H1 (cell line): ENCODE measurements at regions not wholly inside any gene's neighbourhood (a gene's known extent, or its start where the extent isn't known, plus 50 kb on each side); places are given as distances from the start of the nearest gene placed in this dataset.

Experiments
- CTCF ChIA-PET: fragments of 300-600 bp; sonication (Branson Sonifier 250); formaldehyde crosslinking; loops from one replicate; lab custom pipeline; 2021; ENCODE audit not compliant: partially characterized antibody; lab: Charles Lee
- POLR2A ChIA-PET: fragments of 300-600 bp; sonication (Branson Sonifier 250); formaldehyde crosslinking; loops from one replicate; lab custom pipeline; 2021; ENCODE audit warnings: inconsistent platforms; ENCODE audit not compliant: partially characterized antibody; lab: Charles Lee
- DNase-seq, 2 experiments: peaks; one replicate each; pipeline versions ENCODE4 v3.0.0 to v3.0.0-alpha.2; 2010 to 2022; ENCODE audit warnings: low spot score in 2 of 2, low read depth in 1 of 2, mixed read lengths in 1 of 2
- FAIRE-seq: peaks from 2 replicates; lab custom pipeline; 2011; peaks lifted over from hg19 to GRCh38; lab: Jason Lieb, UNC
- H2AFZ ChIP-seq: 2 replicates; pipeline ENCODE4 v1.8.1; 2012; ENCODE audit warnings: low read length, inconsistent platforms
- H2AK5ac ChIP-seq: 2 replicates; pipeline ENCODE4 v1.6.1; 2013; ENCODE audit warnings: low read depth, low read length
- H2BK120ac ChIP-seq: replicated peaks from 2 replicates; pipeline ENCODE3; 2013; ENCODE audit warnings: low read depth, low read length, inconsistent platforms
- H2BK12ac ChIP-seq: 2 replicates; pipeline ENCODE4 v1.6.1; 2013; ENCODE audit warnings: low read depth, low read length
- H2BK15ac ChIP-seq: 2 replicates; pipeline ENCODE4 v1.6.1; 2013; ENCODE audit warnings: low read length
- H2BK20ac ChIP-seq: 2 replicates; pipeline ENCODE4 v1.6.1; 2013; ENCODE audit warnings: low read length
- H2BK5ac ChIP-seq: 2 replicates; pipeline ENCODE4 v1.6.1; 2013; ENCODE audit warnings: low read depth, low read length
- H3K14ac ChIP-seq: 2 replicates; pipeline ENCODE4 v1.6.1; 2013; ENCODE audit warnings: inconsistent platforms; ENCODE audit not compliant: insufficient read length
- H3K18ac ChIP-seq: 2 replicates; pipeline ENCODE4 v1.6.1; 2013; ENCODE audit warnings: low read length; ENCODE audit errors: extremely low read depth
- H3K23ac ChIP-seq: 2 replicates; pipeline ENCODE4 v1.6.1; 2013; ENCODE audit warnings: inconsistent platforms; ENCODE audit not compliant: insufficient read length
- H3K23me2 ChIP-seq: 2 replicates; pipeline ENCODE4 v1.6.1; 2013; ENCODE audit warnings: low read depth, low read length
- H3K27ac ChIP-seq: 2 replicates; pipeline ENCODE4 v1.6.1; 2011; ENCODE audit warnings: low read depth, low read length, inconsistent platforms
- H3K27me3 ChIP-seq, 4 experiments: replicated peaks in 1 of 4; 1 replicate in 1 of 4; 2 replicates in 3 of 4; pipeline versions ENCODE4 v1.6.1 to v1.8.1; 2011 to 2013; ENCODE audit warnings: low read length in 3 of 4, mild to moderate bottlenecking in 3 of 4, inconsistent platforms in 2 of 4, mixed read lengths in 2 of 4, moderate library complexity in 1 of 4; ENCODE audit not compliant: control insufficient read depth in 3 of 4, insufficient read depth in 3 of 4; ENCODE audit errors: extremely low read depth in 1 of 4
- H3K36me3 ChIP-seq, 4 experiments: 2 replicates each; pipeline versions ENCODE4 v1.6.1 to v1.8.1; 2011 to 2013; ENCODE audit warnings: mild to moderate bottlenecking in 4 of 4, low read length in 3 of 4, moderate library complexity in 2 of 4, control low read depth in 1 of 4, inconsistent platforms in 1 of 4; ENCODE audit not compliant: insufficient read depth in 4 of 4, control insufficient read depth in 2 of 4
- H3K4ac ChIP-seq: replicated peaks from 2 replicates; pipeline ENCODE3; 2013; ENCODE audit warnings: low read length, low read depth, mixed read lengths, inconsistent platforms; ENCODE audit not compliant: insufficient read length
- H3K4me1 ChIP-seq, 4 experiments: replicated peaks in 1 of 4; 1 replicate in 1 of 4; 2 replicates in 3 of 4; pipeline versions ENCODE4 v1.6.1 to v1.8.1; 2011 to 2013; ENCODE audit warnings: low read length in 3 of 4, inconsistent platforms in 2 of 4, mixed read lengths in 1 of 4; ENCODE audit not compliant: insufficient read depth in 4 of 4, control insufficient read depth in 3 of 4
- H3K4me2 ChIP-seq, 2 experiments: 2 replicates each; pipeline versions ENCODE4 v1.6.1 to v1.8.1; 2011 to 2013; ENCODE audit warnings: low read depth in 2 of 2, low read length in 2 of 2, control low read depth in 1 of 2, inconsistent platforms in 1 of 2, mild to moderate bottlenecking in 1 of 2; ENCODE audit not compliant: insufficient read depth in 1 of 2
- H3K4me3 ChIP-seq, 4 experiments: fragments of 200-600, 300-600 bp in 1 of 4; sonication (generic), shearing (Covaris generic), sonication (Bioruptor Twin) in 1 of 4; 2 replicates each; pipeline versions ENCODE4 v1.5.1 to v1.8.1; 2011 to 2016; ENCODE audit warnings: low read length in 4 of 4, low read depth in 3 of 4, control low read depth in 2 of 4, inconsistent platforms in 2 of 4, mild to moderate bottlenecking in 2 of 4, mixed read lengths in 1 of 4, moderate library complexity in 1 of 4; ENCODE audit not compliant: insufficient read depth in 2 of 4; ENCODE audit errors: extremely low read depth in 1 of 4
- H3K56ac ChIP-seq: replicated peaks from 2 replicates; pipeline ENCODE3; 2013; ENCODE audit warnings: low read depth, mild to moderate bottlenecking, mixed read lengths, low read length, inconsistent platforms; ENCODE audit not compliant: insufficient read length
- H3K79me1 ChIP-seq: 2 replicates; pipeline ENCODE4 v1.6.1; 2013; ENCODE audit warnings: low read depth, low read length, control low read depth
- H3K79me2 ChIP-seq, 2 experiments: 2 replicates each; pipeline versions ENCODE4 v1.6.1 to v1.8.1; 2012 to 2013; ENCODE audit warnings: low read length in 2 of 2, mild to moderate bottlenecking in 2 of 2, inconsistent platforms in 1 of 2; ENCODE audit not compliant: insufficient read depth in 2 of 2, control insufficient read depth in 1 of 2
- H3K9ac ChIP-seq, 4 experiments: replicated peaks in 1 of 4; 1 replicate in 1 of 4; 2 replicates in 3 of 4; pipeline versions ENCODE4 v1.6.1 to v1.8.1; 2011 to 2013; ENCODE audit warnings: low read depth in 3 of 4, low read length in 3 of 4, control low read depth in 2 of 4, mild to moderate bottlenecking in 2 of 4, moderate library complexity in 2 of 4, inconsistent platforms in 1 of 4; ENCODE audit errors: extremely low read depth in 1 of 4
- H3K9me3 ChIP-seq, 2 experiments: 2 replicates each; pipeline versions ENCODE4 v1.6.1 to v1.8.1; 2012 to 2013; ENCODE audit warnings: mild to moderate bottlenecking in 2 of 2, moderate library complexity in 2 of 2, control low read depth in 1 of 2, inconsistent platforms in 1 of 2, low read depth in 1 of 2, low read length in 1 of 2, mixed read lengths in 1 of 2; ENCODE audit not compliant: insufficient read depth in 2 of 2
- H4K20me1 ChIP-seq, 2 experiments: replicated peaks in 1 of 2; 2 replicates each; pipeline versions ENCODE3 to v1.8.1; 2011 to 2013; ENCODE audit warnings: inconsistent platforms in 2 of 2, low read length in 2 of 2, mild to moderate bottlenecking in 1 of 2; ENCODE audit not compliant: insufficient read depth in 2 of 2, control insufficient read depth in 1 of 2
- H4K5ac ChIP-seq: 2 replicates; pipeline ENCODE4 v1.6.1; 2013; ENCODE audit warnings: low read length, low read depth, mixed read lengths, inconsistent platforms; ENCODE audit not compliant: insufficient read length
- H4K8ac ChIP-seq: 2 replicates; pipeline ENCODE4 v1.8.0; 2013; ENCODE audit warnings: mild to moderate bottlenecking, moderate library complexity, low read length, inconsistent platforms; ENCODE audit not compliant: insufficient read depth; ENCODE audit errors: extremely low read depth
- H4K91ac ChIP-seq: replicated peaks from 2 replicates; pipeline ENCODE3; 2013; ENCODE audit warnings: low read length, mixed read lengths, inconsistent platforms; ENCODE audit not compliant: insufficient read length
- BCL11A ChIP-seq, 2 experiments: IDR thresholded peaks; one replicate each; pipeline ENCODE4 v1.6.1; 2011; ENCODE audit warnings: low read depth in 2 of 2, low read length in 2 of 2, mild to moderate bottlenecking in 2 of 2
- CHD1 ChIP-seq: IDR thresholded peaks from 2 replicates; pipeline ENCODE4 v1.6.1; 2012; ENCODE audit warnings: low read depth, low read length, improper control_type of control experiment
- CHD2 ChIP-seq: IDR thresholded peaks from 2 replicates; pipeline ENCODE4 v1.6.1; 2012; ENCODE audit warnings: low read length, improper control_type of control experiment
- KDM1A ChIP-seq: fragments of 200-600, 300-600 bp; sonication (generic); IDR thresholded peaks from 2 replicates; pipeline ENCODE4 v1.7.1; 2016; ENCODE audit warnings: mild to moderate bottlenecking, low read length, borderline replicate concordance
- MAFK ChIP-seq: IDR thresholded peaks from 2 replicates; pipeline ENCODE4 v1.6.1; 2012; ENCODE audit warnings: low read depth, mild to moderate bottlenecking, improper control_type of control experiment, low read length
- MAX ChIP-seq: IDR thresholded peaks from 2 replicates; pipeline ENCODE4 v1.6.1; 2012; ENCODE audit warnings: inconsistent platforms
- NRF1 ChIP-seq: IDR thresholded peaks from 2 replicates; pipeline ENCODE4 v1.6.1; 2011; ENCODE audit warnings: mild to moderate bottlenecking, low read depth, low read length, improper control_type of control experiment
- POLR2AphosphoS5 ChIP-seq: IDR thresholded peaks from 2 replicates; pipeline ENCODE4 v1.6.1; 2011; ENCODE audit warnings: low read depth, low read length
- SIX5 ChIP-seq: IDR thresholded peaks from 2 replicates; pipeline ENCODE4 v1.6.1; 2011; ENCODE audit warnings: mild to moderate bottlenecking, low read depth, low read length
- SP2 ChIP-seq: IDR thresholded peaks from 2 replicates; pipeline ENCODE4 v1.6.1; 2012; ENCODE audit warnings: mild to moderate bottlenecking, low read length, inconsistent platforms
- SRF ChIP-seq: IDR thresholded peaks from 2 replicates; pipeline ENCODE4 v1.6.1; 2011; ENCODE audit warnings: mild to moderate bottlenecking, low read depth, low read length, moderate library complexity
- SUZ12 ChIP-seq: fragments of 200-600 bp; sonication (generic); IDR thresholded peaks from 2 replicates; pipeline ENCODE4 v1.6.1; 2012; ENCODE audit warnings: mild to moderate bottlenecking, inconsistent platforms, low read length, moderate library complexity, mixed read lengths
- TBP ChIP-seq: IDR thresholded peaks from 2 replicates; pipeline ENCODE4 v1.6.1; 2011; ENCODE audit warnings: low read depth, low read length, improper control_type of control experiment
- TEAD4 ChIP-seq: IDR thresholded peaks from 2 replicates; pipeline ENCODE4 v1.6.1; 2012; ENCODE audit warnings: low read depth, low read length, inconsistent platforms, mixed read lengths
- ZNF274 ChIP-seq: IDR thresholded peaks from 2 replicates; pipeline ENCODE4 v1.7.0; 2012; ENCODE audit warnings: low read length, borderline replicate concordance; ENCODE audit errors: extremely low read depth
- WGBS, 2 experiments: shearing (Covaris generic) in 1 of 2; methylation state at CpG; one replicate each; pipeline versions ENCODE4 v1.1.6 to v1.1.7; 2013 to 2015; ENCODE audit warnings: low lambda C conversion rate in 2 of 2, mixed read lengths in 2 of 2, inconsistent platforms in 1 of 2, low coverage in 1 of 2, missing lambda C conversion rate in 1 of 2; ENCODE audit not compliant: insufficient replicate concordance in 2 of 2, insufficient coverage in 1 of 2, insufficient read length in 1 of 2; ENCODE audit errors: extremely low coverage in 1 of 2, missing lambda C conversion rate in 1 of 2; 5-methylcytosine and 5-hydroxymethylcytosine counted together

- FAIRE-seq (no peak), DNase-seq (no peak)
- CTCF ChIA-PET, result no interaction called here
- no peak for TF ChIP-seq MAFK
- TF ChIP-seq SRF, result no peak
- TF ChIP-seq SUZ12, result no peak
- no peak for TF ChIP-seq ZNF274
- no peak for TF ChIP-seq CHD2
- no peak for TF ChIP-seq NRF1
- TF ChIP-seq TEAD4, result no peak
- TF ChIP-seq TBP, result no peak
- TF ChIP-seq KDM1A, result no peak
- no peak for TF ChIP-seq MAX
- no peak for TF ChIP-seq SIX5
- no peak for TF ChIP-seq BCL11A (IDR thresholded peaks at IDR 0.05; ENCODE audit: low read depth in 2 of 2, low read length in 2 of 2)
- TF ChIP-seq CHD1, result no peak
- TF ChIP-seq POLR2AphosphoS5, result no peak
- no peak for TF ChIP-seq SP2
Measured at GRCh38 chr1:147822292-147822691, 61.9 kb upstream of the GJA5 start.

More at GRCh38 chr1:147822292-147822691, 61.9 kb upstream of the GJA5 start:
- Histone ChIP-seq H2BK120ac (no peak overlapping the region), H3K9me3 (no peaks in the 10 kb centered on the region), H3K4ac (no peak overlapping the region), H2AK5ac (no peak overlapping the region), H4K20me1 (no peaks in the 10 kb centered on the region), H2BK15ac (no peak overlapping the region), H3K79me1 (no peaks in the 10 kb centered on the region), H3K27ac (no peak overlapping the region), H3K23ac (no peak overlapping the region), H3K4me3 (no peak overlapping the region), H3K18ac (no peak overlapping the region), H3K14ac (no peak overlapping the region), H3K4me1 (no peaks in the 10 kb centered on the region), H3K79me2 (no peaks in the 10 kb centered on the region), H3K4me2 (no peak overlapping the region), H2AFZ (no peak overlapping the region), H3K9ac (no peak overlapping the region), H3K27me3 (no peaks in the 10 kb centered on the region), H4K5ac (no peak overlapping the region), H3K36me3 (no peaks in the 10 kb centered on the region), H4K91ac (no peak overlapping the region), H3K56ac (no peak overlapping the region), H2BK5ac (no peak overlapping the region), H4K8ac (no peak overlapping the region), H2BK20ac (no peak overlapping the region), H2BK12ac (no peak overlapping the region), H3K23me2 (peaks cover 3% of the 10 kb centered on the region; the same call in 1 of the 2 replicates)
- WGBS, 2 experiments, result 89% methylated on average over 1 of the region's 1 CpG; no CpG with 5 or more reads in 1 of the 2 experiments
- POLR2A ChIA-PET, result no interaction called here
